AG04450 (cell line): ENCODE measurements at regions not wholly inside any gene's neighbourhood (a gene's known extent, or its start where the extent isn't known, plus 50 kb on each side); places are given as distances from the start of the nearest gene placed in this dataset.

Experiments used
- CTCF ChIA-PET: fragments of 300-600, 350-600 bp; formaldehyde crosslinking; extraction: SDS; loops from one replicate; lab custom pipeline; 2022; ENCODE audit warnings: antibody characterized with exemption, inconsistent platforms; lab: Charles Lee
- POLR2A ChIA-PET: fragments of 350-600 bp; formaldehyde crosslinking; extraction: SDS; loops from one replicate; lab custom pipeline; 2021; ENCODE audit warnings: antibody characterized with exemption, inconsistent platforms; lab: Yijun Ruan, JAX
- DNase-seq: peaks from one replicate; pipeline ENCODE4 v3.0.0-alpha.2; 2011; ENCODE audit warnings: low read depth, low spot score
- H3K27ac ChIP-seq: one replicate; pipeline ENCODE4 v1.5.1; 2012; ENCODE audit warnings: low read depth, low read length, control low read depth
- H3K27me3 ChIP-seq: one replicate; pipeline ENCODE4 v1.6.0; 2012; ENCODE audit warnings: low read length; ENCODE audit not compliant: control insufficient read depth, insufficient read depth
- H3K4me3 ChIP-seq: 2 replicates; pipeline ENCODE4 v1.5.1; 2011; ENCODE audit warnings: mild to moderate bottlenecking, low read depth, low read length, control low read depth
- H3K9me3 ChIP-seq: 2 replicates; pipeline ENCODE4 v1.5.1; 2012; ENCODE audit warnings: low read length; ENCODE audit not compliant: control insufficient read depth, insufficient read depth
- CTCF ChIP-seq: IDR thresholded peaks from 2 replicates; pipeline ENCODE4 v1.5.1; 2011; ENCODE audit warnings: low read depth, low read length, control low read depth, inconsistent platforms

DNA sequence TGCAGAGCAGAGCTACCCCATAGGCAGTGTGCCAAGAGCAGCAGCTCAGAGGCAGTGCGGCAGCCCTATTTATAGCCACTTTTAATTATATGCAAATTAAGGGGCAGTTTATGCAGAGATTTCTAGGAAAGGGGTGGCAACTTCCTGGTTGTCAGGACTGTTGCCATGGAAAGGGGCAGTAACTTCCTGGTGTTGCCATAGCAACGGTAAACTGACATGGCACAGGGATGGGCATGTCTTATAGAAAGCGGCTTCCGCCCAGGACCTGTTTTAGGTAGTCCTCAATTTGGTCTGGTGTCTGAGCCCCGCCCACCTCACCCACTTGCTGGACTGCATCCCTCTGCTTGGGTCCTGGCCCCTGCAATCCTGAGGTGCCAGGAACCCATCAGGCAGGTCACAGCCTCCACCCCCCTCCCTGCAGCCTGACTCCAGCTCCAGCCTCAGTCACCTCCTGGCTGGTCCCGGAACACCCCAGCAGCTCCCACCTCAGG lies 115.8 kb downstream of the TMEM130 start:
- no peaks in the 10 kb centered on the region for H3K27me3 ChIP-seq
- H3K27ac ChIP-seq = no peak overlapping the region
- POLR2A ChIA-PET = no interaction called here
- CTCF ChIA-PET = no interaction called here
- DNase-seq = no peak
- peaks cover 29% of the 10 kb centered on the region for H3K9me3 ChIP-seq
- H3K4me3 ChIP-seq = no peak overlapping the region
- TF ChIP-seq CTCF = no peak

DNA sequence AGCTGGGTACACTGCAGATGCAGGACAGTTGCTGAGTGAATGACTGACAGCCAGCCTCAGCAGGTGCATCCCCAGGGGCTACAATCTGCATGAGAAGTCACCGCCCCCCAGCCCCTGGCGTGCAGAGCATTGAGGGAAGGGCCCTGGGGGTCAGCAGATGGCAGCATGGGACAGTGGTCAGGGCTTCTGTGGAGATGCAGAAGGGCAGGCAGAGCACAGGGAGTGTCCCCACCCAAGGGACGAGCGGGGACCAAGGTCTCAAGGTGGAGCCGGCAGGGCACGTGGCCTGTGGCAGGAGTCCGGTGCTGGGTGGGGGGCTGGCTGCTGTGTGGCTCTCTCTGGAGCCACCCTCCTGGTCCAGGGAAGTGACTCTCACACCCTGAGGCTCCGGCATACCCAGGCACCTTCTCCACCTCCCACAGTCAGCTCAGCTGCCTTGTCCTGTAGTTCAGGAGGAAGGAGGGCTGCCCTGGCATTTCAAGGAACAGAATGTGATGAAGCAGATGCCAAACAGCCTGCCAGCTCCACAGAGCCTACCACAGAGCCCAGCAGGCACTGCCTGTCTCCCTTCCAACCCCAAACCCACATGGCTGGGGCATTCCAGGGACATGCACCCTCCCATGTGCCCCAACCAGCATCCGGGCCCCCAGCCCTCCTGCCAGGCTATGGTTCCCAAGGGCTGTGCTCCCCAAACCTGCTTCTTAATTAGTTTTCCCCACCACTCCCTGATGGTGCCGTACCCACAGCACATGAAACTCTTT lies 114.5 kb downstream of the TMEM130 start:
- Histone ChIP-seq H3K4me3 (no peak overlapping the region), H3K27me3 (no peaks in the 10 kb centered on the region), H3K27ac (no peak overlapping the region), H3K9me3 (peaks cover 29% of the 10 kb centered on the region)
- ChIA-PET POLR2A (no interaction called here), CTCF (no interaction called here)
- no peak for TF ChIP-seq CTCF
- DNase-seq = no peak

DNA sequence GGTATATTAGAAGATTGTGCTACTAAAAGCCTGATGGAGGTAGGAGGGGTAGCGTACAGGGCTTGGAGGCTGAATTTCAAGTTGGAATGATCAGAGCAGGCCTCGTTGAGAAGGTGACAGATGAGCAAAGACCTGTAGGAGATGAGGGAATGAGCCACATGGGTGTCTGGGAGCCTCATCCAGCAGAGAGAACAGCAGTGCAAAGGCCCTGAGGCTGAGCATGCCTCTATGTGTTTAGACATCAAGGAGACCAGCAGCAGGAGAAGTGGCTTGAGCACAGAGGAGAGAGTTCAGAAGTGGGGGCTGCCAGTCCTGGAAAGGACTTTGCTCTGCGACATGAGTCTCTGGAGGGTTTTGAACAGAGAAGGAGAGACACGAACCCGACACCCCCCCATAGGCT lies 111.7 kb downstream of the TMEM130 start:
- no peak for TF ChIP-seq CTCF
- Histone ChIP-seq H3K9me3 (peaks cover 23% of the 10 kb centered on the region), H3K27ac (no peak overlapping the region), H3K27me3 (no peaks in the 10 kb centered on the region), H3K4me3 (no peak overlapping the region)
- POLR2A ChIA-PET = no interaction called here
- CTCF ChIA-PET = no interaction called here
- no peak for DNase-seq

DNA sequence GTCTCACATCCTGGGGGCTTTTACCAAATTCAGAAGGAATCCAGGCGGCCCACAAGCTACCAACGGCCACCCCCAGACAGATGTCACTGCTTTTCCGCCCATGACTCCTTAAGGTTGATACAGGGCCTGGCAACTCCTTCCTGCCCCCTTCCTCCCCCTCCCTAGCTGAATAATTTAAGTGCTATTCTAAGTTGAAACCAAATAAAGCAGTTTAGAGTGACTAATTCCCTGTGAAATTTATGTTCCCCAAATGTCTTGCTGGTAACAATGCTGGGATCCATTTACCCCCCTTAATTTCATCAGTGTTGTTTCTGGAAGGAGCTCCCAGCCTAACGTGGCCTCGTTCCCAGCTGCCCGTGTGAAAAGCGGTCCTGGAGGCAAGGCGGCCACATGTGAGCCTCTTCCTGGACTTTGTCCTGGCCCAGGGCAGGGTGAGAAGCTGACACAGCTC lies 109.6 kb downstream of the TMEM130 start:
- TF ChIP-seq CTCF = no peak
- H3K9me3 ChIP-seq = peaks cover 14% of the 10 kb centered on the region
- no peak overlapping the region for H3K4me3 ChIP-seq
- no peak for DNase-seq
- ChIA-PET CTCF (no interaction called here), POLR2A (no interaction called here)
- no peak overlapping the region for H3K27ac ChIP-seq
- H3K27me3 ChIP-seq = no peaks in the 10 kb centered on the region

GRCh38 chr7:98761225-98761624 lies 108.6 kb downstream of the TMEM130 start:
- ChIA-PET CTCF (no interaction called here), POLR2A (no interaction called here)
- no peak for DNase-seq
- Histone ChIP-seq H3K27me3 (no peaks in the 10 kb centered on the region), H3K27ac (no peak overlapping the region), H3K9me3 (peaks cover 12% of the 10 kb centered on the region), H3K4me3 (no peak overlapping the region)
- no peak for TF ChIP-seq CTCF
